PC-9 (cell line): ENCODE measurements at regions not wholly inside any gene's neighbourhood (a gene's known extent, or its start where the extent isn't known, plus 50 kb on each side); places are given as distances from the start of the nearest gene placed in this dataset.

Experiments used
- CTCF ChIP-seq: fragments of 200-600 bp; sonication (generic); conservative IDR thresholded peaks from 2 replicates; pipeline ENCODE4 v1.6.1; 2017; ENCODE audit warnings: mixed run types, antibody characterized with exemption, mild to moderate bottlenecking, moderate library complexity
- EZH2 ChIP-seq: fragments of 200-600 bp; sonication (generic); IDR thresholded peaks from 2 replicates; pipeline ENCODE4 v1.8.0; 2017; ENCODE audit warnings: antibody characterized with exemption, low read depth

- TF ChIP-seq CTCF (no peak), EZH2 (no peak)
Observed at GRCh38 chr1:234833646-234834045, 223.7 kb upstream of the IRF2BP2 start.
